ENCODE measurements at regions not wholly inside any gene's neighbourhood (a gene's known extent, or its start where the extent isn't known, plus 50 kb on each side); places are given as distances from the start of the nearest gene placed in this dataset.

GRCh38 chr7:68507668-68508067, 1090.6 kb upstream of the AUTS2 start:
- Mint-ChIP-seq H3K27me3 (ENCODE audit: low read depth in 2 of 2) (no peaks in the 10 kb centered on the region), H3K9me3 (peaks cover 11 to 16% of the 10 kb centered on the region in 2 donors)

GRCh38 chr7:68509054-68509453, 1089.2 kb upstream of the AUTS2 start:
- no peaks in the 10 kb centered on the region for H3K36me3 Mint-ChIP-seq
- WGBS (ENCODE audit: insufficient coverage), result 82% methylated on average over 3 of the region's 3 CpGs
- H3K27me3 Mint-ChIP-seq (ENCODE audit: low read depth in 2 of 2), result no peaks in the 10 kb centered on the region
- no peak for TF ChIP-seq CTCF (IDR thresholded peaks at IDR 0.05)
- intact Hi-C loops (cut with micrococcal nuclease), result no loop called here
- no peaks in the 10 kb centered on the region for H3K4me1 Mint-ChIP-seq
- no peaks in the 10 kb centered on the region for H3K36me3 ChIP-seq (ENCODE audit: control insufficient read depth, insufficient read depth, low read length)
- no peak overlapping the region for H3K4me3 Mint-ChIP-seq
- no peak for DNase-seq
- no peaks in the 10 kb centered on the region for H3K4me1 ChIP-seq (ENCODE audit: control insufficient read depth, insufficient read depth, low read length)
- H3K4me3 ChIP-seq (ENCODE audit: low read length), result no peak overlapping the region
- no peak overlapping the region for H3K27ac Mint-ChIP-seq
- peaks cover 21% of the 10 kb centered on the region for H3K9me3 ChIP-seq (ENCODE audit: control insufficient read depth, insufficient read depth, low read length)
- peaks cover 11 to 16% of the 10 kb centered on the region in 2 donors for H3K9me3 Mint-ChIP-seq
- H3K27ac ChIP-seq (ENCODE audit: low read length), result no peak overlapping the region
- no peak for ATAC-seq
- H3K27me3 ChIP-seq (ENCODE audit: control insufficient read depth, insufficient read depth, low read length), result no peaks in the 10 kb centered on the region

More at GRCh38 chr7:68507668-68508067, 1090.6 kb upstream of the AUTS2 start:
- no peak overlapping the region for H3K27ac Mint-ChIP-seq
- no peak overlapping the region for H3K4me3 Mint-ChIP-seq
- peaks cover 21% of the 10 kb centered on the region for H3K9me3 ChIP-seq (ENCODE audit: control insufficient read depth, insufficient read depth, low read length)
- no peak overlapping the region for H3K4me3 ChIP-seq (ENCODE audit: low read length)
- no peaks in the 10 kb centered on the region for H3K4me1 Mint-ChIP-seq
- no peaks in the 10 kb centered on the region for H3K27me3 ChIP-seq (ENCODE audit: control insufficient read depth, insufficient read depth, low read length)
- H3K4me1 ChIP-seq (ENCODE audit: control insufficient read depth, insufficient read depth, low read length), result no peaks in the 10 kb centered on the region
- intact Hi-C loops (cut with micrococcal nuclease), result no loop called here
- TF ChIP-seq CTCF (IDR thresholded peaks at IDR 0.05), result no peak
- no peak overlapping the region for H3K27ac ChIP-seq (ENCODE audit: low read length)
- WGBS (ENCODE audit: insufficient coverage), result 90% methylated on average over 4 of the region's 4 CpGs
- H3K36me3 ChIP-seq (ENCODE audit: control insufficient read depth, insufficient read depth, low read length), result no peaks in the 10 kb centered on the region
- H3K36me3 Mint-ChIP-seq, result no peaks in the 10 kb centered on the region
- DNase-seq (no peak), ATAC-seq (no peak)

GRCh38 chr7:68509603-68510002, 1088.7 kb upstream of the AUTS2 start:
- no peaks in the 10 kb centered on the region for H3K4me1 Mint-ChIP-seq
- 58% methylated on average over 5 of the region's 5 CpGs for WGBS (ENCODE audit: insufficient coverage)
- DNase-seq (no peak), ATAC-seq (no peak)
- no peaks in the 10 kb centered on the region for H3K27me3 ChIP-seq (ENCODE audit: control insufficient read depth, insufficient read depth, low read length)
- intact Hi-C loops (cut with micrococcal nuclease), result no loop called here
- no peak overlapping the region for H3K27ac Mint-ChIP-seq
- no peaks in the 10 kb centered on the region for H3K36me3 ChIP-seq (ENCODE audit: control insufficient read depth, insufficient read depth, low read length)
- no peaks in the 10 kb centered on the region for H3K4me1 ChIP-seq (ENCODE audit: control insufficient read depth, insufficient read depth, low read length)
- H3K27ac ChIP-seq (ENCODE audit: low read length), result no peak overlapping the region
- H3K9me3 Mint-ChIP-seq, result peaks cover 10 to 16% of the 10 kb centered on the region in 2 donors
- peaks cover 21% of the 10 kb centered on the region for H3K9me3 ChIP-seq (ENCODE audit: control insufficient read depth, insufficient read depth, low read length)
- no peak overlapping the region for H3K4me3 Mint-ChIP-seq
- no peak for TF ChIP-seq CTCF (IDR thresholded peaks at IDR 0.05)
- no peaks in the 10 kb centered on the region for H3K36me3 Mint-ChIP-seq
- no peaks in the 10 kb centered on the region for H3K27me3 Mint-ChIP-seq (ENCODE audit: low read depth in 2 of 2)
- no peak overlapping the region for H3K4me3 ChIP-seq (ENCODE audit: low read length)

- Histone ChIP-seq H3K27me3 (ENCODE audit: control insufficient read depth, insufficient read depth, low read length) (no peaks in the 10 kb centered on the region), H3K27ac (ENCODE audit: low read length) (no peak overlapping the region), H3K9me3 (ENCODE audit: control insufficient read depth, insufficient read depth, low read length) (peaks cover 18% of the 10 kb centered on the region), H3K4me1 (ENCODE audit: control insufficient read depth, insufficient read depth, low read length) (no peaks in the 10 kb centered on the region), H3K36me3 (ENCODE audit: control insufficient read depth, insufficient read depth, low read length) (no peaks in the 10 kb centered on the region), H3K4me3 (ENCODE audit: low read length) (no peak overlapping the region)
- Mint-ChIP-seq H3K4me1 (no peaks in the 10 kb centered on the region), H3K9me3 (peaks cover 12 to 18% of the 10 kb centered on the region in 2 donors), H3K36me3 (no peaks in the 10 kb centered on the region), H3K27ac (no peak overlapping the region), H3K27me3 (ENCODE audit: low read depth in 2 of 2) (no peaks in the 10 kb centered on the region), H3K4me3 (no peak overlapping the region)
- no peak for TF ChIP-seq CTCF (IDR thresholded peaks at IDR 0.05)
- intact Hi-C loops (cut with micrococcal nuclease), result no loop called here
- ATAC-seq, result no peak
- WGBS (ENCODE audit: insufficient coverage), result 80% methylated on average over 10 of the region's 10 CpGs
- DNase-seq, result no peak
These were observed 1087.0 kb upstream of the AUTS2 start for GRCh38 chr7:68511281-68511680.

Measured in natural killer cell (primary cell).